ENCODE measurements at regions not wholly inside any gene's neighbourhood (a gene's known extent, or its start where the extent isn't known, plus 50 kb on each side); places are given as distances from the start of the nearest gene placed in this dataset.

- TF ChIP-seq POLR2A (IDR thresholded peaks at IDR 0.05; ENCODE audit: low read length) (no peak), GATA1 (IDR thresholded peaks at IDR 0.05; ENCODE audit: low read depth, low read length) (no peak)
These were observed 75.4 kb downstream of the MRPL36 start for GRCh38 chr5:1723957-1724821.

Data from erythroblast (primary cell).